Right forelimb (tissue), 1 donor: ENCODE measurements at regions not wholly inside any gene's neighbourhood (a gene's known extent, or its start where the extent isn't known, plus 50 kb on each side); places are given as distances from the start of the nearest gene placed in this dataset.

Source experiments
- DNase-seq: peaks from one replicate; pipeline ENCODE4 v3.0.0-alpha.2; 2018

DNA sequence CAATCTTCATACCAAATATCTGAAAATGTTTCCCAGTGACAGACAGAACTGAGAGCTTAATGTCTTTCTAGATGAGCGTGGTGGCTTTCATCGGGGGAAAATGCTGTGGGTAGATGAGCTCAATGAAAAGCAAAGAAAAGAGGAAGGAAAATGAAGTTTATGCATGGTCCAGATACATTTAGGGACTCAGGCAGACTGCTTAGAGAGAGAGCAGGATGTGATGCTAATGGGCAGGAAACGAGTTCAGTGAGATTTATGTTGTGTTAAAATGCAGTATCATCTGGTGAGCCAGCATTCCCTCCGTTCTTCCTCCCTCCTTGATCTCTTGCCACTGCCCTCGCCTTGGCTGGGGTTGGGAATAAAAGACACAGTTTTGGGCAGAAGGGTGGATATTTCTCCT is 229.2 kb downstream of the GBA3 start:
- no peak for DNase-seq

- DNase-seq: no peak
Measured at GRCh38 chr4:22911285-22911684, 218.5 kb downstream of the GBA3 start.

- DNase-seq: no peak
Measured at GRCh38 chr4:22910200-22910599, 217.5 kb downstream of the GBA3 start.

DNA sequence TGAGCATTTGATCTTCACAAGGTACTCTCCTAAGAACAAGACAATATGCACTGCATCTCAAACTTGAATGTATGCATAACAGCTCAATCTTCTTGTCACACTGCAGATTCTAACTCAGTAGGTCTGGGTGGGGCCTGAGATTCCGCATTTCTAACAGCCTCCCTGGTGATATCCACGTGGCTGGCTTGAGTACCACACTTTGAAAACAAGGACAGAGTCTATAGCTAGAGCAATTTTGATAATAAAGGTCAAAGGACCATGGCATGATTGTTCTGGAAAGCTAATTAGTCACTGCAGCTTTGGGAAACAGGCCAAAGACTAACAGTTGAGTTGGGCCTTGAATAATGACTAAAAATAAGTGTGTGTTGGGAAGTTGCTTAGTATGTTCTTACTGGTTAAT is 213.3 kb downstream of the GBA3 start:
- DNase-seq: no peak

DNA sequence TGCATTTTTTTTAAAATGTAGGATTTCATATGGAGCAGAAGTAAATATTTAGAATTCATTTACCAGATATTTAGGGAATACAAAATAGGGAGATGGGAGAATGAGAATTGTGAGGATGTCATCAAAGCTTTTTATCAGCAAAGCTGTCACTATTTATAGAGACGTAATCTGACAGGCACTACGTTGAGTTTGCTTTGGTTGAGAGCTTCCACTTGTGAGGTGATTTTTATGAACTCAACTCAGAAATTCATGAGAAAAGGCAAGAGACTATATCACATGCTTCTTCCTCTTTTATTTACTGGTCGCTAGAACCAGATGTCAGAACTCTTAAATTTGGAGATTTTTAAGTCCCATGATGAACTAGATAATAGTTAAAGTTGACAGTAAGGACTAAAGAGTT is 211.2 kb downstream of the GBA3 start:
- no peak for DNase-seq

DNA sequence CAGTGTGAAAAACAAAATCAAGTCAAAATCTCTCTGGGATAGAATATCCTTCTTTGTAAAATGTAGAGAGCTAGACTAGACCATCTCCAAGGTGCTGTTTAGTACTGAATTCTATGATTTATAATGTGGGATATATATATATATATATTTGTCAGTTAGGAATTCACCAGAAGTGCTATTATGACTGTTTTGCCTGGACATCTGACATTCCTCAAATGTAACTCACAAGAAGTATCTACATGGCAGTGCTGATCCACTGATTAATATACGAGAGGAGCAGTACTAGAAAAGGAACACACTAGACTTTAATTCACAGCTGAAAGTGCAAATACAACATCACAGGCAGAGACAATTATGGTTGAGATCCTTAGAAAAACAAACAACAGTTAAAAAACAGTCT is 208.9 kb downstream of the GBA3 start:
- DNase-seq: no peak

- DNase-seq: no peak
Measured at GRCh38 chr4:22900876-22901275, 208.1 kb downstream of the GBA3 start.

DNA sequence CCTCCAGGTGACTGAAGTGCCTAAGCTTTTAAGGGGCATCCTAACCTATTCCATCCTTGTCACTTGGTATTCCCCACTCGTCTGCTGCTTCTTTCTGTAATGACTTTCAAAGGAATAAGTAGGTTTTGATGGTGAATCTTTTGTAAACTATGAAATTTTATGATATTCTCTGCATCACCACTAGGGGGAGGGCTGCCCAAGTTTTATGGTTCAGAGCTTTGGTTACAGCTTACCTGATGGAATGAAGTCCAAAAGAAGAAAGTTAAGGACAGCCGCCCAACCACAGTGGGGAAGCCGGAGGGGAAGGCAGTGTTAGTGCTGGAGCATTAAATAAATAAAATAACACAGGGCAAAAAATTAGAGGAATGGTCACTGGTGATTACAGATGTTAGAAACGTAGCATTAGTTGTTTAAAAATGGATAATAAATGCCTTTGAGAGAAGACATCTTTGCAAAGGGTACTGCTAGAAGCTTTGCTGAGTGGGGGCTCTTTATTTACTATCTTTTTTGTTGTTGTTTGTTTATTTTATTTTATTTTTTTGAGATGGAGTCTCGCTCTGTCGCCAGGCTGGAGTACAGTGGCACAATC is 204.9 kb downstream of the GBA3 start:
- DNase-seq: peak; percentile 45

GRCh38 chr4:22895482-22895881 is 202.7 kb downstream of the GBA3 start:
- DNase-seq: no peak

GRCh38 chr4:22884157-22884556 is 191.4 kb downstream of the GBA3 start:
- DNase-seq: no peak

DNA sequence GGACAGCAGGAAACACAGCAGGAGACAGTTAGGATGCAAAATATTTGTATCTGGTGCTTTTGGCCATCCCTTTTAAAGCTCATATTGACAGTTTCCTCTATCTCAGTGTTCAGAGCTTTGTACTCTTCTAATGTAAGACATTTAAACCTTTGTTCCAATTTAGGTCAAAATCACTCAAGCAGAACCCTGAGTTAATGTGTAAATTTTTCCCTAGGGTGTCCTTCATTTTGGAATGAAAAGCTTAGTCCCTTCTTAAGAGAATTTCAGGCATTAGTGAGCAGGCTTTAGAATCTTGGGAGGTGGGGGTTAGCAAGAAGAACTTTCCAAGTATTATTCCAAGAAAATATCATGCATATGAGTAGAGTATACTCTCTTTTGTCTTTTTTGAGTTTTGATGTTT is 188.7 kb downstream of the GBA3 start:
- no peak for DNase-seq

DNA sequence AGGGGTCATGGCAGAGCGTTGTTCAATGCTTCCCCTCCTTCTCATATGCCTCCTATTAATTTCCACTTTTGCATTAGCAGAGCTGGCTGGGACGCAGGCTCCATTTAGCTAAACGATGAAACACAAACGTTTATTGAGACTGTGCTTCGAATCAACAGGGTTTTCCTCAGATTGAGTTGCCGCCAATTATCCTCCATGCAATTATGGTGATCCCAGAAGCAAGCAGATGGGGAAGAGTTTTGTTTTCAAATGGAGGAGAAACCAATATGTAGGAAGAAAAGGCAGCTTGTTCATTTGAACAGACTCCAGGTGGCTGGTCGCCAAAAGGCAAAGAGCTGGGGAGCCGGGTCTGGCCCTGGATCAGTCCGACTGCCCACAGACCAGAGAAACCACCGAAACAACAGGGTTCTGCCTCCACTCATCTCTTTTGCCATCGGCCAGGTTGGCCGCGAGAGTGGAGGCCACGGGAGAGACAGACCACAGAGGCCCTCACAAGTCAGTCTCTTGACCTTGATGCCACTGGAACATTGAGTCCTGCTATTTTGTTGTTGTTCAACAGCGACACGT is 184.8 kb downstream of the GBA3 start:
- no peak for DNase-seq

DNA sequence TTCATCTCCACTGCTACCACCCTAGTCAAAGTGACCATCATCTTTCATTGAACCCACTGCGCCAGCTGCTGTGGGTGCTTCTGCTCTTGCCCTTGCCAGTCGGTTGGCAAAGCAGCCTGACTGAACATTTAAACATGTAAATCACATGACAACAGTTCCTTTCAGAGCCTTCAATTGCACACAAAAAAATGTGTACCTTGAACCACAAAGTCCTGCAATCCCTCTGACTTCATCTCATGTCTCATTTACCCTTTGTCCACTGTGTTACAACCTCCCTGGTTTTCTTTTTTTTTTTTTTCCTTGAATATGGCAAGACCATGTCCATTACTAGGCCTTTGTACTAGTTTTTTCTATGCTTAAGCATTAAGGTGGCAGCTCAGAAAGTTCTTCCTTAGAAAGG is 183.5 kb downstream of the GBA3 start:
- no peak for DNase-seq

DNA sequence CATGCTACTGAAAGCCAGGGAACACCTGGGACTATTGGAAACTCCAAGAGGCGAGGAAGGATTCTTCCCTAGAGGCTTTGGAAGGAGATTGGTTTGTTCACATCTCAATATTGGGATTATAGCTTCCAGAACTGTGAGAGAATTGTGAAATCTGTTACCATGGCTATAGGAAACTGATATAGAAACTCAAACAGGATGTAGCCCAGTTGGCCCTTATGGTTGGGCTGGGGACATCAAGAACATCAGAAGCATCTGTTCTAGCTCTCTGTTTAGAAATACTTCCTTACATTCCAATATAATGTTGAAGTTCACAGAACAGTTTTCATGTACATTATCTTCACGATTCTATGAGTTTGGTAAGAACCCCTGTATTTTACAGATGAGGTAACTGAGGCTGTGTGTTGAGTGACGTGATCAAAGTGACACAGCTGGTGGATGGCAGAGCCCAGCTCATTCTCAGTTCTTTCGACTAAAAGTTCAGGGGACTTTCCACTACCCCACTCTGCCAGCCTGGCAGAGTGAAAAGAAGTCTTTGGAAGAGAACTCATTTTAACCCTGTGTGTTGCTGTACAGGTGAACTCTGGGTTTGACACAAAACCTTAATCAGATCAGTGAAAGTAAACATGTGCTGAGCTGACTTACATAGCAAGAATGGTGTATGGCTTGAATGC is 183.0 kb downstream of the GBA3 start:
- no peak for DNase-seq

- DNase-seq: no peak
Measured at GRCh38 chr4:22874334-22874912, 181.7 kb downstream of the GBA3 start.

DNA sequence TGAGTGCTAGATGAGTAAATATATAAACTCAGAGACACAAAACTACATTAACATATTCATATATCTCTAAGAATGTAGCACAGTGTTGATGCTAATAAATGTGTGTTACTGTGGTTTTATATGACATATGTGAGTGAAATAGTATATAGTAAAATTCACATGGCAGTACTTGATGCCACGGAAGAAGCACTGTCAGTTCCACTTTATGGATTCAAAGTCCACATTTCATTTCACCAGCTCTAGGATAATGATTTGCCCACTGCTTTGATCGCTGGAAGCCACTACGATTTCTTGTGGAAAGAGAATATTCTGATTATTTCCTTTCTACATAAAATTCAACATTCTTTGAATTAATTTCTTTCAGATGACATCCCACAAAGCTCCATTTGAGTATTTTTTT is 181.2 kb downstream of the GBA3 start:
- DNase-seq: no peak

GRCh38 chr4:22870847-22871449 is 178.2 kb downstream of the GBA3 start:
- DNase-seq: no peak

- no peak for DNase-seq
Measured at GRCh38 chr4:22869235-22869634, 176.5 kb downstream of the GBA3 start.
